ENCODE measurements at regions not wholly inside any gene's neighbourhood (a gene's known extent, or its start where the extent isn't known, plus 50 kb on each side); places are given as distances from the start of the nearest gene placed in this dataset.

GRCh38 chr13:75154331-75154730 lies 327.6 kb downstream of the TBC1D4 start:
- no peak for TF ChIP-seq SIRT6 (IDR thresholded peaks at IDR 0.05; ENCODE audit: low read length)
- no peak for TF ChIP-seq RFX5 (IDR thresholded peaks at IDR 0.05; ENCODE audit: borderline replicate concordance, low read depth, low read length)
- TF ChIP-seq CREB1 (IDR thresholded peaks at IDR 0.05) = no peak
- no peak for TF ChIP-seq FOSL1 (IDR thresholded peaks at IDR 0.05; ENCODE audit: insufficient read depth, low read depth, low read length)
- TF ChIP-seq TEAD4 (IDR thresholded peaks at IDR 0.05; ENCODE audit: low read depth, low read length) = no peak
- TF ChIP-seq ASH2L (IDR thresholded peaks at IDR 0.05; ENCODE audit: low read length) = no peak
- TF ChIP-seq ATF2 (IDR thresholded peaks at IDR 0.05; ENCODE audit: low read length) = no peak
- Histone ChIP-seq H4K91ac (replicated peaks; ENCODE audit: insufficient read length, low read length) (no peak overlapping the region), H4K20me1 (replicated peaks in 1 of 2; ENCODE audit: control insufficient read depth in 1 of 2, insufficient read depth in 2 of 2, low read length in 2 of 2) (no peaks in the 10 kb centered on the region), H3K4me1 (replicated peaks in 1 of 4; ENCODE audit: control insufficient read depth in 3 of 4, insufficient read depth in 4 of 4, low read length in 3 of 4) (no peaks in the 10 kb centered on the region), H2BK15ac (ENCODE audit: low read length) (no peak overlapping the region), H3K9me3 (ENCODE audit: insufficient read depth in 2 of 2, low read depth in 1 of 2, low read length in 1 of 2) (peaks cover 3 to 6% of the 10 kb centered on the region in 2 experiments; a peak in 2 of 4 replicates), H2BK20ac (ENCODE audit: low read length) (no peak overlapping the region), H3K23ac (ENCODE audit: insufficient read length) (no peak overlapping the region), H3K4me3 (ENCODE audit: extremely low read depth in 1 of 4, insufficient read depth in 2 of 4, low read depth in 3 of 4, low read length in 4 of 4) (no peak overlapping the region), H3K56ac (replicated peaks; ENCODE audit: insufficient read length, low read depth, low read length) (no peak overlapping the region), H3K18ac (ENCODE audit: extremely low read depth, low read length) (no peak overlapping the region), H3K9ac (replicated peaks in 1 of 4; ENCODE audit: extremely low read depth in 1 of 4, low read depth in 3 of 4, low read length in 3 of 4) (no peak overlapping the region), H2AK5ac (ENCODE audit: low read depth, low read length) (no peak overlapping the region), H3K36me3 (ENCODE audit: control insufficient read depth in 2 of 4, insufficient read depth in 4 of 4, low read length in 3 of 4) (no peaks in the 10 kb centered on the region), H3K4ac (replicated peaks; ENCODE audit: insufficient read length, low read depth, low read length) (no peak overlapping the region), H3K23me2 (ENCODE audit: low read depth, low read length) (no peaks in the 10 kb centered on the region), H4K5ac (ENCODE audit: insufficient read length, low read depth, low read length) (no peak overlapping the region), H3K4me2 (ENCODE audit: insufficient read depth in 1 of 2, low read depth in 2 of 2, low read length in 2 of 2) (no peak overlapping the region), H2BK120ac (replicated peaks; ENCODE audit: low read depth, low read length) (no peak overlapping the region), H3K27me3 (replicated peaks in 1 of 4; ENCODE audit: control insufficient read depth in 3 of 4, extremely low read depth in 1 of 4, insufficient read depth in 3 of 4, low read length in 3 of 4) (no peaks in the 10 kb centered on the region), H3K79me2 (ENCODE audit: control insufficient read depth in 1 of 2, insufficient read depth in 2 of 2, low read length in 2 of 2) (no peaks in the 10 kb centered on the region), H3K14ac (ENCODE audit: insufficient read length) (no peak overlapping the region), H2BK12ac (ENCODE audit: low read depth, low read length) (no peak overlapping the region), H2AFZ (ENCODE audit: low read length) (no peak overlapping the region), H4K8ac (ENCODE audit: extremely low read depth, insufficient read depth, low read length) (no peak overlapping the region), H2BK5ac (ENCODE audit: low read depth, low read length) (no peak overlapping the region), H3K27ac (ENCODE audit: low read depth, low read length) (no peak overlapping the region), H3K79me1 (ENCODE audit: low read depth, low read length) (no peaks in the 10 kb centered on the region)
- ChIA-PET CTCF (ENCODE audit: partially characterized antibody) (interaction anchor here (0.7 to 1.3 kb wide), 2 partner anchors 11 to 21 kb away, joined by 3 read pairs; no protein-coding TSS in a partner anchor), POLR2A (ENCODE audit: partially characterized antibody) (no interaction called here)
- 90% methylated on average over 4 of the region's 4 CpGs; no CpG with 5 or more reads in 1 of the 2 experiments for WGBS, 2 experiments (ENCODE audit: extremely low coverage in 1 of 2, insufficient coverage in 1 of 2, insufficient read length in 1 of 2, insufficient replicate concordance in 2 of 2, low coverage in 1 of 2, low lambda C conversion rate in 2 of 2, missing lambda C conversion rate in 1 of 2)
- DNase-seq (ENCODE audit: low read depth in 1 of 2, low spot score in 2 of 2) (no peak), FAIRE-seq (no peak)
